Transverse colon (tissue), 4 donors: ENCODE measurements at regions not wholly inside any gene's neighbourhood (a gene's known extent, or its start where the extent isn't known, plus 50 kb on each side); places are given as distances from the start of the nearest gene placed in this dataset.

Experiments used
- DNase-seq: peaks from one replicate; pipeline ENCODE4 v3.0.0-alpha.2; 2019
- H3K27ac ChIP-seq, 4 donors: fragments of 200-600 bp; sonication (generic); 2 replicates each; pipeline ENCODE4 v1.5.1; 2016 to 2018; ENCODE audit warnings: inconsistent platforms in 4 of 4
- H3K27me3 ChIP-seq: fragments of 200-600 bp; sonication (generic); 2 replicates; pipeline ENCODE4 v1.5.1; 2017; ENCODE audit warnings: inconsistent platforms
- H3K36me3 ChIP-seq, 4 donors: fragments of 200-600 bp; sonication (generic); 2 replicates each; pipeline ENCODE4 v1.5.1; 2017 to 2019; ENCODE audit warnings: inconsistent platforms in 4 of 4
- H3K4me1 ChIP-seq, 4 donors: fragments of 200-600 bp; sonication (generic); 2 replicates each; pipeline ENCODE4 v1.5.1; 2017 to 2020; ENCODE audit warnings: inconsistent platforms in 4 of 4
- H3K4me3 ChIP-seq, 4 donors: fragments of 200-600 bp; sonication (generic); 1 replicate in 1 of 4; 2 replicates in 3 of 4; pipeline versions ENCODE4 v1.5.1 to v1.6.1; 2017 to 2019; ENCODE audit warnings: inconsistent platforms in 4 of 4
- H3K9me3 ChIP-seq, 2 donors: fragments of 200-600 bp; sonication (generic); 2 replicates each; pipeline ENCODE4 v1.5.1; 2017 to 2019; ENCODE audit warnings: inconsistent platforms in 2 of 2
- EP300 ChIP-seq: sonication (generic); formaldehyde crosslinking; IDR thresholded peaks from one replicate; pipeline ENCODE4 v1.6.1; 2017; ENCODE audit warnings: antibody characterized with exemption, low read depth
- POLR2A ChIP-seq: fragments of 450-650 bp; IDR thresholded peaks from one replicate; pipeline ENCODE4 v1.6.1; 2016; ENCODE audit warnings: antibody characterized with exemption, mild to moderate bottlenecking, moderate library complexity
- POLR2AphosphoS5 ChIP-seq, 3 donors: sonication (generic); formaldehyde crosslinking; IDR thresholded peaks; one replicate each; pipeline ENCODE4 v1.6.1; 2016; ENCODE audit warnings: antibody characterized with exemption in 3 of 3
- WGBS, 2 donors: methylation state at CpG; one replicate each; pipeline ENCODE4 v1.1.5; 2018; ENCODE audit warnings: low coverage in 1 of 2; 5-methylcytosine and 5-hydroxymethylcytosine counted together
- in situ Hi-C, 4 donors: fragments of 200-750 bp; cut with MboI; loops; one replicate each; pipeline versions ENCODE4 v1.15.0 to v1.15.1; 2017; ENCODE audit warnings: low sequenced_read_pairs in 3 of 4, low pct_ligation_motif_present in 1 of 4, low pct_unique_long_range_greater_than_20kb in 1 of 4
- intact Hi-C: fragments of 100-400 bp; cut with DNase I; formaldehyde crosslinking; loops from one replicate; pipeline ENCODE4 v1.15.1; 2023; ENCODE audit warnings: low total_unique reads
- TF ChIP-seq, protein P1 (sequence below), 5 experiments: fragments of 200-600 bp in 3 of 5; fragments of 450-650 bp in 2 of 5; sonication (generic) in 3 of 5; IDR thresholded peaks; 1 replicate in 2 of 5; 2 replicates in 3 of 5; pipeline ENCODE4 v1.5.1; 2016 to 2017; ENCODE audit warnings: antibody characterized with exemption in 5 of 5, inconsistent platforms in 3 of 5, mild to moderate bottlenecking in 2 of 5, moderate library complexity in 1 of 5

DNA sequence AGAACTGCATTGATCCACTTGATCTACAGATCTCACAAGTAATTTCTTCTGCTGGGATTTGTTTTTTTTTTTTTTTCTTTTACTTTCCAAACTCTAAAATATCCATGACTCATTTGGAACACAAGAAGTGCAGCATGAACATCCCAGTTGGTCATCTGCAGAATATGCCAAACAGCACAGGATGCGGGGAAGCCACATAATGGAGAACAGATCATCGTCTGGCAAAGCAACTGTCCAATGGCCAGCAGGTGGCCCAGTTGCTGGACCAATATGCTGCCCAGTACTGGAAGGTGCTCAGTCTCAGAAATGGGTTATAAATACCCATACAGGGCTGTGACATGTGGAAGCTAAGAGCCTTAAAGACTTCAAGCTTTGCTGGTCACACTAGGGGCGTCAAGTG, 221.3 kb upstream of the TAS2R1 start:
- TF ChIP-seq, protein P1, sequence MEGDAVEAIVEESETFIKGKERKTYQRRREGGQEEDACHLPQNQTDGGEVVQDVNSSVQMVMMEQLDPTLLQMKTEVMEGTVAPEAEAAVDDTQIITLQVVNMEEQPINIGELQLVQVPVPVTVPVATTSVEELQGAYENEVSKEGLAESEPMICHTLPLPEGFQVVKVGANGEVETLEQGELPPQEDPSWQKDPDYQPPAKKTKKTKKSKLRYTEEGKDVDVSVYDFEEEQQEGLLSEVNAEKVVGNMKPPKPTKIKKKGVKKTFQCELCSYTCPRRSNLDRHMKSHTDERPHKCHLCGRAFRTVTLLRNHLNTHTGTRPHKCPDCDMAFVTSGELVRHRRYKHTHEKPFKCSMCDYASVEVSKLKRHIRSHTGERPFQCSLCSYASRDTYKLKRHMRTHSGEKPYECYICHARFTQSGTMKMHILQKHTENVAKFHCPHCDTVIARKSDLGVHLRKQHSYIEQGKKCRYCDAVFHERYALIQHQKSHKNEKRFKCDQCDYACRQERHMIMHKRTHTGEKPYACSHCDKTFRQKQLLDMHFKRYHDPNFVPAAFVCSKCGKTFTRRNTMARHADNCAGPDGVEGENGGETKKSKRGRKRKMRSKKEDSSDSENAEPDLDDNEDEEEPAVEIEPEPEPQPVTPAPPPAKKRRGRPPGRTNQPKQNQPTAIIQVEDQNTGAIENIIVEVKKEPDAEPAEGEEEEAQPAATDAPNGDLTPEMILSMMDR (IDR thresholded peaks at IDR 0.05): no peak
- TF ChIP-seq EP300 (no peak), POLR2AphosphoS5 (IDR thresholded peaks at IDR 0.05) (no peak), POLR2A (no peak)
- DNase-seq: no peak
- Histone ChIP-seq H3K36me3 (no peaks in the 10 kb centered on the region), H3K4me1 (no peaks in the 10 kb centered on the region), H3K4me3 (no peak overlapping the region), H3K9me3 (no peaks in the 10 kb centered on the region), H3K27ac (no peak overlapping the region), H3K27me3 (no peaks in the 10 kb centered on the region)
- WGBS, 2 donors: 59 to 73% methylated on average over 3 of the region's 3 CpGs
- intact Hi-C loops (no loop called here), in situ Hi-C loops (no loop called here)

DNA sequence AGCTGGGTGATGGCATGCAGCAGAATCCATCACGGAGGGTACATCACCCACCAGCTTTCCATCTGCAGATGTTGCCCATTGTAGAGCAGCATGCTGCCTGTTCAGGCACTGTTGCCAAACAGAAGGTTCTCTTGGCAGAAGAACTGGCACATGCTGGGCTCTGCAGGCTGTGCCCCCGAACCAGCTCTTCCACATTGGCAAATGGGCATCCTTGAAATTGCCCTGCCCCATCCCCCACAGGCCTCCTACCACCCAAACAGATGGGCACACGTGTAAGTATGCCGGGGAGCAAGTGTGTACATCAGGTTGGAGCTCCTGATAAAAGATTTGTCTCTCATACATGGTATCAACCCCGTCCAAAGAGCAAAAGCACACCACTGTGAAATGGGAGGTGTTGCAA, 220.3 kb upstream of the TAS2R1 start:
- H3K4me3 ChIP-seq: no peak overlapping the region
- H3K36me3 ChIP-seq: no peaks in the 10 kb centered on the region
- WGBS, 2 donors: 60 to 75% methylated on average over 1 to 5 of the region's 5 CpGs
- H3K27ac ChIP-seq: no peak overlapping the region
- H3K4me1 ChIP-seq: no peaks in the 10 kb centered on the region
- no peak for DNase-seq
- intact Hi-C loops (no loop called here), in situ Hi-C loops (no loop called here)
- TF ChIP-seq POLR2A: no peak
- TF ChIP-seq, protein P1 (IDR thresholded peaks at IDR 0.05): no peak
- no peak for TF ChIP-seq EP300
- TF ChIP-seq POLR2AphosphoS5 (IDR thresholded peaks at IDR 0.05): no peak
- no peaks in the 10 kb centered on the region for H3K9me3 ChIP-seq
- no peaks in the 10 kb centered on the region for H3K27me3 ChIP-seq

DNA sequence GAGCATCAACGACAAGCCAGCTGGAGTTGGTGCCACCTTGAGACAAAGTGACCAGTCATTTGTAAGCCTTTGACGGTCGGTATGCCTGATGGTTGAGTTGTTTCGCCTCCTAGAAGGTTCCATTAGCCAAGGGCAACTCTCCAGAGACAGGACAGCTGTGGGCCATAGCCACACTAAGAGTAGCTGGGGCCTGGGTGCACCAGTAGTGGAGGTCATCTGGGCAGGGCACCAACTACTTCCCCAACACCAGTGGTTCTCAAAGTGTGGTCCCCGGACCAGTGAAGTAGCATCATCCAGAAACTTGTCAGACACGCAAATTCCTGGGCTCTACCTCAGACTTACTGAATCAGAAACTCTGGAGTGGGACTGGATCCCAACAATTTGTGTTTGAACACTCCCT, 217.5 kb upstream of the TAS2R1 start:
- Histone ChIP-seq H3K27me3 (no peaks in the 10 kb centered on the region), H3K4me3 (no peak overlapping the region), H3K9me3 (no peaks in the 10 kb centered on the region), H3K36me3 (no peaks in the 10 kb centered on the region), H3K27ac (no peak overlapping the region), H3K4me1 (no peaks in the 10 kb centered on the region)
- intact Hi-C loops (no loop called here), in situ Hi-C loops (no loop called here)
- TF ChIP-seq POLR2A: no peak
- TF ChIP-seq, protein P1 (IDR thresholded peaks at IDR 0.05): no peak
- no peak for TF ChIP-seq POLR2AphosphoS5 (IDR thresholded peaks at IDR 0.05)
- TF ChIP-seq EP300: no peak
- WGBS, 2 donors: 73% methylated on average over 6 of the region's 6 CpGs; no CpG with 5 or more reads in 1 of the 2 donors
- no peak for DNase-seq

DNA sequence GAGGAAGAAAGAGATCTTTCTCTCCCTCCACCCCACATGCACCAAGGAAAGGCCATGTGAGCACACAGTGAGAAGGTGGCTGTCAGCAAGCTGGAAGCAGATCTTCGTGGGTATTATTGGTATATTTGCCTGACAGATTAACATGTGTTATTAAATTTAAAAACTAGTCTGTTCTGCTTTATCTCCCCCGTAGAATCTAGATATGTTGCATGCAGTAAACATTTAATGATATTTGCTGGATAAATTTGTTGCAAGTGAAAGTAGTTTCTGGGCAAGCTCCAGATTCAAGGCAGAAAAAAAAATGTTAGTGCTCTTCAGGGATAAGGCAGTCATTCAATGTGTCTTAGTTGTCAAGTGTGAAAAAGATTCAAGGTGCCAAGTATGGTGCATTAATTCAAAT, 215.0 kb upstream of the TAS2R1 start:
- TF ChIP-seq POLR2AphosphoS5 (IDR thresholded peaks at IDR 0.05) (no peak), EP300 (no peak), POLR2A (no peak)
- TF ChIP-seq, protein P1 (IDR thresholded peaks at IDR 0.05): no peak
- peaks cover 0 to 4% of the 10 kb centered on the region in 2 donors for H3K9me3 ChIP-seq
- H3K27ac ChIP-seq: no peak overlapping the region
- no peaks in the 10 kb centered on the region for H3K4me1 ChIP-seq
- no peak for DNase-seq
- H3K4me3 ChIP-seq: no peak overlapping the region
- in situ Hi-C loops: no loop called here
- intact Hi-C loops: no loop called here
- no peaks in the 10 kb centered on the region for H3K36me3 ChIP-seq
- no peaks in the 10 kb centered on the region for H3K27me3 ChIP-seq
- 58 to 73% methylated on average over 2 of the region's 2 CpGs for WGBS, 2 donors
